Astrocyte of the spinal cord (primary cell): ENCODE measurements at regions not wholly inside any gene's neighbourhood (a gene's known extent, or its start where the extent isn't known, plus 50 kb on each side); places are given as distances from the start of the nearest gene placed in this dataset.

ENCODE experiments used
- DNase-seq: peaks from one replicate; pipeline ENCODE4 v3.0.0; 2011; ENCODE audit warnings: low read depth, low spot score
- H3K4me3 ChIP-seq: 2 replicates; pipeline ENCODE4 v1.5.1; 2011; ENCODE audit warnings: low read depth, mild to moderate bottlenecking, low read length, moderate library complexity
- CTCF ChIP-seq: IDR thresholded peaks from 2 replicates; pipeline ENCODE4 v1.5.1; 2012; ENCODE audit warnings: low read depth, mild to moderate bottlenecking, low read length, inconsistent platforms
- in situ Hi-C: cut with HindIII; loops from 2 replicates; pipeline ENCODE4 v1.10.0; 2017; ENCODE audit warnings: low sequenced_read_pairs

- in situ Hi-C loops = loop anchor here (25.0 kb wide), 1 partner anchor 125 kb away; the partner anchor contains the start of gene ZMIZ1
- no peak overlapping the region for H3K4me3 ChIP-seq
These were observed 131.4 kb upstream of the ZMIZ1 start for GRCh38 chr10:78937393-78937792.

GRCh38 chr10:78937800-78938694 is 130.7 kb upstream of the ZMIZ1 start:
- DNase-seq = no peak
- H3K4me3 ChIP-seq = no peak overlapping the region
- in situ Hi-C loops = loop anchor here (25.0 kb wide), 1 partner anchor 124 kb away; the partner anchor contains the start of gene ZMIZ1
- no peak for TF ChIP-seq CTCF

More at GRCh38 chr10:78937393-78937792, 131.4 kb upstream of the ZMIZ1 start:
- TF ChIP-seq CTCF = no peak
- DNase-seq = no peak

- TF ChIP-seq CTCF = no peak
- H3K4me3 ChIP-seq = no peak overlapping the region
- in situ Hi-C loops = loop anchor here (25.0 kb wide), 1 partner anchor 123 kb away; the partner anchor contains the start of gene ZMIZ1
- no peak for DNase-seq
These were observed 129.8 kb upstream of the ZMIZ1 start for GRCh38 chr10:78938695-78939672.

GRCh38 chr10:78942091-78942501 is 126.7 kb upstream of the ZMIZ1 start:
- no peak overlapping the region for H3K4me3 ChIP-seq
- no peak for TF ChIP-seq CTCF
- in situ Hi-C loops = loop anchor here (25.0 kb wide), 1 partner anchor 120 kb away; the partner anchor contains the start of gene ZMIZ1
- peak; percentile 32 for DNase-seq

GRCh38 chr10:78944723-78945312 is 123.9 kb upstream of the ZMIZ1 start:
- TF ChIP-seq CTCF = peak; percentile 34
- H3K4me3 ChIP-seq = no peak overlapping the region
- in situ Hi-C loops = loop anchor here (25.0 kb wide), 1 partner anchor 117 kb away; the partner anchor contains the start of gene ZMIZ1
- DNase-seq = peak; percentile 98
